ENCODE measurements at regions not wholly inside any gene's neighbourhood (a gene's known extent, or its start where the extent isn't known, plus 50 kb on each side); places are given as distances from the start of the nearest gene placed in this dataset.

DNA sequence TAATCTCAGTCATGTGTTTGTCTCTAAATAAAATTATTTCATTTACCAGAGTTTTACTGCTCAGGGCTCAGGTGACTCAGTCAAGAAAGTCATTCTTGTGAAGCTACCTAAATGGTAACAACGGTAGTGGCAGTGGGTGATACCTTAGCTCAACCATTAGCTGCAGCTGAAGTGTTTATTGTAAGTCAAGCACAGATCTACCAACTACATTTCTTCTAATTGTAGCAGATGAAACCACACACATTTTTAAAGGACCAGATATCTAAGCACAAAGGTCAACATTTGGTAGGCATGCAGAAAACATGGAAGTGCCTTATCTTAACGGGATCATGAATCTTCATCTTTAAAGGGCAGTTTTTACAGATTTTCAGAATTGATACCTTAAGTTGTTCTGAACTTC is 79.1 kb downstream of the FAT4 start:
- Histone ChIP-seq H3K27me3 (replicated peaks; ENCODE audit: control insufficient read depth, insufficient read depth, low read length) (no peaks in the 10 kb centered on the region), H3K9me3 (ENCODE audit: control insufficient read depth, low read length) (no peaks in the 10 kb centered on the region), H3K36me3 (ENCODE audit: control insufficient read depth, insufficient read depth, low read length, severe bottlenecking) (no peaks in the 10 kb centered on the region), H3K4me1 (ENCODE audit: control insufficient read depth, insufficient read depth, low read length) (peaks cover 52% of the 10 kb centered on the region), H3K9ac (ENCODE audit: low read length) (no peak overlapping the region), H3K4me3 (ENCODE audit: low read length) (no peak overlapping the region)
- DNase-seq (ENCODE audit: low read depth) = peak; percentile 11

DNA sequence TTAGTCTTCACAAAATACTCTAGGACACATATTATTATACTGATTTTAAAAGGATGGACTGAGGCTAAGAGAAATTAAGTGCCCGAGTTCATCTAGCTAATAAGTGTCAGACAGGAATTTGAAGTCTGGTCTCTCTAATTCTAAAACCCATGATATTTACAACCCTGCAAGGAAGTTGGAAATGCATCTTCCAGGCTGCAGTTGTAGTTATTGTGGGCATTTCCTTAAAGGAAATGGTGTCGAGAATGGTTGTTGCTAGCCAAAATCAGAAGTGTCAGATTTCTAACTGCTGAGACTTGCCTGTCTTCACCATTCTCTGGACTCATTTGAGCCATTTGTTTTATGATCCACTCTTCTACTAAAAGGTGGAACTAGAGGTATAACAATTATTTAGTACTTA is 82.5 kb downstream of the FAT4 start:
- no peak overlapping the region for H3K4me3 ChIP-seq (ENCODE audit: low read length)
- no peaks in the 10 kb centered on the region for H3K36me3 ChIP-seq (ENCODE audit: control insufficient read depth, insufficient read depth, low read length, severe bottlenecking)
- no peak overlapping the region for H3K9ac ChIP-seq (ENCODE audit: low read length)
- DNase-seq (ENCODE audit: low read depth) = no peak
- no peaks in the 10 kb centered on the region for H3K9me3 ChIP-seq (ENCODE audit: control insufficient read depth, low read length)
- no peaks in the 10 kb centered on the region for H3K27me3 ChIP-seq (replicated peaks; ENCODE audit: control insufficient read depth, insufficient read depth, low read length)
- peaks cover 51% of the 10 kb centered on the region for H3K4me1 ChIP-seq (ENCODE audit: control insufficient read depth, insufficient read depth, low read length)

DNA sequence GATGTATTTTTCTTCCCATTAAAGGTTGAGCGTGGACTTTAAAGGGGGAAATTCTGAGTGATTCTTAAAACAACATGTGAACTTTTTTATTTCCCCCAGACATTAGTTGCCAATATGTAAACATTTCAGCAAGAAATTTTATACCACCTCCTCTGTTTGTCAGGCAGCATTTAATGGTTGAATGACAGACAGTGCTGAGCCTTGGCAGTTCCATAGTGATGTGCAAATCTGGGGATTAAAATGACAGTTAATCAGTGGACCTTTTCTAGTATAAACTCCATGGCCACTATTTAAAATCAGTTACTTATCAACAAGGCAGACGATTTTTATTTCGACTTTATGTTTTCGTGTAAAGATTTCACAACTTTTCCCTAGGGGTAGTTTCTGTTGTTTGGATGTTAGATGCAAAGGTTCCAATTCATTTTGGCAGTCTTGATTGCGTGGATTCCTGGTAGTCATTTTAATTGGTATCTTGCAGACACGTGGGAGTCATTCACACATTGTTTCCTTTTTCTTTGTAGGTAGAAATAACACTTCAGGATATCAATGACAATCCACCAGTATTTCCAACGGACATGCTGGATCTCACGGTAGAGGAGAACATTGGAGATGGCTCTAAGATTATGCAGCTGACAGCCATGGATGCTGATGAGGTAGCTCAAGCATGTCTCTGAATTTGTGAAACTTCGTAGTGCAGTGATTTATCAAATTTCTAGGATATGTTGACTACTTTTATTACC is 83.7 kb downstream of the FAT4 start:
- Histone ChIP-seq H3K9ac (ENCODE audit: low read length) (no peak overlapping the region), H3K36me3 (ENCODE audit: control insufficient read depth, insufficient read depth, low read length, severe bottlenecking) (no peaks in the 10 kb centered on the region), H3K9me3 (ENCODE audit: control insufficient read depth, low read length) (no peaks in the 10 kb centered on the region), H3K4me1 (ENCODE audit: control insufficient read depth, insufficient read depth, low read length) (peaks cover 43% of the 10 kb centered on the region), H3K4me3 (ENCODE audit: low read length) (peak overlapping the region; percentile 61), H3K27me3 (replicated peaks; ENCODE audit: control insufficient read depth, insufficient read depth, low read length) (no peaks in the 10 kb centered on the region)
- no peak for DNase-seq (ENCODE audit: low read depth)

DNA sequence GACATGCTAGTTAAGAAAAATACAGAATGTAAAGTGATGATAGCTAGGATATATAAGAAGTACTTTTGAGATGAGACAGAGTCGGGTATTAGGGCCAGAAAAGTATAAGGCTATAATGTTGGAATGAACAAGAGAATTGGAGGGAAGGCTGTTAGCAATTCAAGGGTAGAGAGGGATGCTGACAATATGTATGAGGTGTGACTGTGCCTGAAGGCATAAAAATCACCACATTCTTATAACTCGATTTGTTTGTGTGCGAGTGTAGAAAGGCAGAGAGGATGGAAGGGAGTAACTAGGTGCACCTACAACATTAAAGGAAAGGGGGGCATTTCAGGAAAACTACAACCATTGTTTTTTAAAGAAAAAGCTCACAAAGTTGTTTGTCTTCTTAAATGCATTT is 86.0 kb downstream of the FAT4 start:
- Histone ChIP-seq H3K9me3 (ENCODE audit: control insufficient read depth, low read length) (no peaks in the 10 kb centered on the region), H3K9ac (ENCODE audit: low read length) (no peak overlapping the region), H3K4me1 (ENCODE audit: control insufficient read depth, insufficient read depth, low read length) (peaks cover 26% of the 10 kb centered on the region), H3K27me3 (replicated peaks; ENCODE audit: control insufficient read depth, insufficient read depth, low read length) (no peaks in the 10 kb centered on the region), H3K4me3 (ENCODE audit: low read length) (no peak overlapping the region), H3K36me3 (ENCODE audit: control insufficient read depth, insufficient read depth, low read length, severe bottlenecking) (peaks cover 5% of the 10 kb centered on the region)
- no peak for DNase-seq (ENCODE audit: low read depth)

DNA sequence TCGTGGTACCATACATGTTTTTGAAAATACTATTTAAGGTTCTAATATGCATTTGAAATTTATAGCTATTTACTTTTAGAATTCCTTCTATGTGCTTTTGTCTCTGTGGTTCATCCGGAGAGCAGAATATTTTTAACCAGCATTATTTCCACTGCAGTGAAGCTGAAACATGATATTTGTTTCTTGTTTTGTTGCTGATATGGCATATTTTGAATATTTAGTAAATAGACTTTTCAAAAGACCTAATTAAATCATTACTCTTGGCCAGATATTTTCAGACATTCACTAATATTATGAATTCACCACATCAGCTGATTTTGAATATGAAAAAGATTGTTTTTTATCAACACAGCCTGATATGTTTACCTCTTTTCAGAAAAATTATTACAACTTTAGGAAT is 87.0 kb downstream of the FAT4 start:
- Histone ChIP-seq H3K27me3 (replicated peaks; ENCODE audit: control insufficient read depth, insufficient read depth, low read length) (no peaks in the 10 kb centered on the region), H3K9ac (ENCODE audit: low read length) (peak overlapping the region; percentile 41), H3K9me3 (ENCODE audit: control insufficient read depth, low read length) (no peaks in the 10 kb centered on the region), H3K4me1 (ENCODE audit: control insufficient read depth, insufficient read depth, low read length) (peaks cover 26% of the 10 kb centered on the region), H3K36me3 (ENCODE audit: control insufficient read depth, insufficient read depth, low read length, severe bottlenecking) (peaks cover 6% of the 10 kb centered on the region), H3K4me3 (ENCODE audit: low read length) (peak overlapping the region; percentile 32)
- no peak for DNase-seq (ENCODE audit: low read depth)

DNA sequence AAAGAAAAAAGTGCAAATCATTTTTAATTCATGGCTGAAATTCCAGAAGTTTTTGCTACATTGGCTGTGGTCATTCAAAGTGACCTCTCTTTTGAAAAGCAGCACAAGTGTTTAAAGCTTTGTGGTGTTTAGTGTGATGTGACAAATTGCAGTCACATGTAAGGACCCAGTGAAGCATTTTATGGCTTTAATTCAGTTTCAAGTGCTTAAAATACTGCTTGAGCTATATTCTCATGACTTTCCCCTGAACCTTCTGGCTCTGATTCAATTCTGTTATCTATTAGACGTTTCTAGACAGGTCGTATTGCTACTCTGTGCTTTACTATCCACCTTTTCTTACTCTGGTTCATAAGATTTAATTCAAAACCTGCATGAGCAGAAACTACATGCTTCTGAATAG is 105.8 kb downstream of the FAT4 start:
- DNase-seq (ENCODE audit: low read depth) = no peak
- H3K4me1 ChIP-seq (ENCODE audit: control insufficient read depth, insufficient read depth, low read length) = no peaks in the 10 kb centered on the region
- H3K36me3 ChIP-seq (ENCODE audit: control insufficient read depth, insufficient read depth, low read length, severe bottlenecking) = peaks cover 55% of the 10 kb centered on the region
- no peak overlapping the region for H3K9ac ChIP-seq (ENCODE audit: low read length)
- no peaks in the 10 kb centered on the region for H3K27me3 ChIP-seq (replicated peaks; ENCODE audit: control insufficient read depth, insufficient read depth, low read length)
- H3K4me3 ChIP-seq (ENCODE audit: low read length) = no peak overlapping the region
- H3K9me3 ChIP-seq (ENCODE audit: control insufficient read depth, low read length) = no peaks in the 10 kb centered on the region

DNA sequence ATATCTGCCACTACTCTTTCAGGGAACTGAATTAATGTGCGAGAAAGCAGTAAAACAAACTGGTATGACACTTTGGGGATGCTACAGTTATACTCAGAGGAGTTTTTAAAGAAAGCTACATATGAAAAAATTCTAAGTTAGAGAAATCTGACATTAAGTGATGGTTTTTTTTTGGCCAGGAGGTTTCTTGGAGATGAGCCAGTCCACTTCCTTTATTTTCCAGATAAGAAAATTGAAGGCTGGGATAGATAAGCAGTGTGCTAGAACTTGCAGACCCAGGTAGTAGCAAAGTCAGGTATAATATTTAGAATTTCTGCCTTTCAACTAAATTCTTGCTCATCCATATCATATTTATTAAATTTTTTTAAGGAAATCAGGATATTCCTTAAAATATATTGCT is 106.8 kb downstream of the FAT4 start:
- no peak for DNase-seq (ENCODE audit: low read depth)
- no peak overlapping the region for H3K4me3 ChIP-seq (ENCODE audit: low read length)
- H3K27me3 ChIP-seq (replicated peaks; ENCODE audit: control insufficient read depth, insufficient read depth, low read length) = no peaks in the 10 kb centered on the region
- peaks cover 45% of the 10 kb centered on the region for H3K36me3 ChIP-seq (ENCODE audit: control insufficient read depth, insufficient read depth, low read length, severe bottlenecking)
- no peaks in the 10 kb centered on the region for H3K9me3 ChIP-seq (ENCODE audit: control insufficient read depth, low read length)
- no peaks in the 10 kb centered on the region for H3K4me1 ChIP-seq (ENCODE audit: control insufficient read depth, insufficient read depth, low read length)
- H3K9ac ChIP-seq (ENCODE audit: low read length) = no peak overlapping the region

DNA sequence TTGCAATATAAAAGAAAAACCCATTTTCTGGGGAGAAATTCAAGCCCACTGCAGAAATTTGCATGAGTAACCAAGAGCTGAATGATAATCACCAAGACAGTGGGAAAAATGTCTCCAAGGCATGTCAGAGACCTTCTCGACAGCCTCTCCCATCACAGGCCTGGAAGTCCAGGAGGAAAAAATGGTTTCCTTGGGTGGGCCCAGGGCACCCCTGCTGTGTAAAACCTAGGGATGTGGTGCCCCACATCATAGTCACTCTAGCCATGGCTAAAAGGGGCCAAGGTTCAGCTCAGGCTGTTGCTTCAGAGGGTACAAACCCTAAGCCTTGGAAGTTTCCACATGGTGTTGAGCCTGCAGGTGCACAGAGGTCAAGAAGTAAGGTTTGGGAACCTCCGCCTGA is 108.4 kb downstream of the FAT4 start:
- Histone ChIP-seq H3K4me3 (ENCODE audit: low read length) (no peak overlapping the region), H3K9ac (ENCODE audit: low read length) (no peak overlapping the region), H3K9me3 (ENCODE audit: control insufficient read depth, low read length) (no peaks in the 10 kb centered on the region), H3K36me3 (ENCODE audit: control insufficient read depth, insufficient read depth, low read length, severe bottlenecking) (peaks cover 31% of the 10 kb centered on the region), H3K4me1 (ENCODE audit: control insufficient read depth, insufficient read depth, low read length) (no peaks in the 10 kb centered on the region), H3K27me3 (replicated peaks; ENCODE audit: control insufficient read depth, insufficient read depth, low read length) (no peaks in the 10 kb centered on the region)
- DNase-seq (ENCODE audit: low read depth) = no peak

DNA sequence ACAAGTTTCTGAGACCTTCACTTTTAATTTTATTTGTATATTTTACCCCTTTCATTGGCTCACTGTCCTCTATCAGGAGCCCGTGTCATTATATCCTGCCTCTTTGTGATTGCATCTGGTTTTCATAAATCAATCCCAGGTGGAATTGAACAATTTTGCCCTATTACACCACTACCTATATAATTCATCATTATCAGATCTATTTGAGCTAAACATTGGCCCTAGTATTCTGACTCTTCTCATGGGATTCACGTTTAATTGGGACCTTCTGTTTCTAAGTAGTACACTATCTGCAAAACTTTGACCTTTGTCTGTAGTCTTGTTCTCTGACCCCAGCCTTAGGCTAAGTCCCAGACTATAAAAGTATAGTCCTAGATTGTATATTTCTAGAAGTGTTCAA is 114.1 kb downstream of the FAT4 start:
- Histone ChIP-seq H3K27me3 (replicated peaks; ENCODE audit: control insufficient read depth, insufficient read depth, low read length) (no peaks in the 10 kb centered on the region), H3K4me3 (ENCODE audit: low read length) (no peak overlapping the region), H3K9ac (ENCODE audit: low read length) (no peak overlapping the region), H3K4me1 (ENCODE audit: control insufficient read depth, insufficient read depth, low read length) (peaks cover 20% of the 10 kb centered on the region), H3K9me3 (ENCODE audit: control insufficient read depth, low read length) (no peaks in the 10 kb centered on the region), H3K36me3 (ENCODE audit: control insufficient read depth, insufficient read depth, low read length, severe bottlenecking) (peaks cover 19% of the 10 kb centered on the region)
- no peak for DNase-seq (ENCODE audit: low read depth)

DNA sequence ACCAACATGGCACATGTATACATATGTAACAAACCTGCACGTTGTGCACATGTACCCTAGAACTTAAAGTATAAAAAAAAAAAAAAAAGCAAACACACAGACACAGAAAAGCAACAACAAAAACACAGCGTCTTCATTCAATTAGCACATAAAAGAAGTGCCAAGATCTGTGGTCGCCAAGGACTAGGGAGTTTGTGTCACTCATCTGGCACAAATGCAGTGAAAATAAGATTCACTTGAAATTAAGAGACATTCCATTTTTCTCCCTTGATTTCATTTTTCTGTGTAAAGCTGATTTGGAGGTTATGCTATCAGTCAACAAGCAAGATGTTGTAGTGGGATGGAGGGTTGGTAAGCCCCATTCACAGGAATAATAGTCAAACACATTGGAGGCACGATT is 115.3 kb downstream of the FAT4 start:
- H3K9me3 ChIP-seq (ENCODE audit: control insufficient read depth, low read length) = no peaks in the 10 kb centered on the region
- H3K27me3 ChIP-seq (replicated peaks; ENCODE audit: control insufficient read depth, insufficient read depth, low read length) = no peaks in the 10 kb centered on the region
- H3K9ac ChIP-seq (ENCODE audit: low read length) = no peak overlapping the region
- no peak overlapping the region for H3K4me3 ChIP-seq (ENCODE audit: low read length)
- H3K36me3 ChIP-seq (ENCODE audit: control insufficient read depth, insufficient read depth, low read length, severe bottlenecking) = peaks cover 17% of the 10 kb centered on the region
- H3K4me1 ChIP-seq (ENCODE audit: control insufficient read depth, insufficient read depth, low read length) = peaks cover 29% of the 10 kb centered on the region
- no peak for DNase-seq (ENCODE audit: low read depth)

DNA sequence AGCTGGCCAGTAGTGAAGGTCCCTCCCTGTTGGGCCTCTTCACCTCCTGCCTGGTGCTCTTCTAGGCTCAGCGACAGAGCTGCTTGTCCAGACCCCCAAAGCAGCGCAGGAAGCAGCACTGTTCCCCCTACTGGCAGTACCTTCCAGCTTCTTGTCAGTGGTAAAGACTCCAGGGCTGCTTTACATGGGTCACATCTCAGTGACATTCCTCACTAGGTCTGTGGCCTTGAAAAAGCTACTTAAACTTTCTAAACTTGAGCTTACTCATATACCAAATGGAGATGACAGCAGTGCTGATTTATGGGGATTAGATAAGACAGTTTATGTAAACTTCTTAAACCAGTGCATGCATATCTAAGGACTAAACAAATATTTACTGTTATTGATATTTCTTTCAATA is 117.3 kb downstream of the FAT4 start:
- H3K36me3 ChIP-seq (ENCODE audit: control insufficient read depth, insufficient read depth, low read length, severe bottlenecking) = peaks cover 28% of the 10 kb centered on the region
- H3K9me3 ChIP-seq (ENCODE audit: control insufficient read depth, low read length) = no peaks in the 10 kb centered on the region
- H3K27me3 ChIP-seq (replicated peaks; ENCODE audit: control insufficient read depth, insufficient read depth, low read length) = no peaks in the 10 kb centered on the region
- peaks cover 29% of the 10 kb centered on the region for H3K4me1 ChIP-seq (ENCODE audit: control insufficient read depth, insufficient read depth, low read length)
- DNase-seq (ENCODE audit: low read depth) = peak; percentile 16
- no peak overlapping the region for H3K9ac ChIP-seq (ENCODE audit: low read length)
- H3K4me3 ChIP-seq (ENCODE audit: low read length) = no peak overlapping the region

DNA sequence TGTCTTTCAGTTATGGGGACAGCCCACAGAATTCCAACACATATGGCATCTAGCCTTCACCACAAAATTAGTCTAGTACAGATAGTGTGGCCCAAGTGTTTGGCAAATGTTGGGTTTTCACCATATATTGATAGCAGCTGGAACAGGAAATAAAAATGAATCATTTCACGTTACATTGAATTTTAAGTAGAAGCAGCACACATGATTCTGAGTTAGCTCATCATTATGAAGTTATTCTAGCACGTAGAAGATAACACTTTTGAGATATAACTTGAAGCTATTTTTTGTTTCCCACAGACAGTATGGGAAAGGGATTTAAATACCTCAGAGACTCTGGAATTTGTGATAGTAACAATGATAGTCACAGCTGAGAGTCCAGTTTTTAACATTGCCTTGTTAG is 118.7 kb downstream of the FAT4 start:
- DNase-seq (ENCODE audit: low read depth) = peak; percentile 52
- H3K4me3 ChIP-seq (ENCODE audit: low read length) = no peak overlapping the region

More for the DNA sequence above, 118.7 kb downstream of the FAT4 start:
- H3K9ac ChIP-seq (ENCODE audit: low read length) = no peak overlapping the region
- H3K9me3 ChIP-seq (ENCODE audit: control insufficient read depth, low read length) = no peaks in the 10 kb centered on the region
- H3K36me3 ChIP-seq (ENCODE audit: control insufficient read depth, insufficient read depth, low read length, severe bottlenecking) = peaks cover 30% of the 10 kb centered on the region
- peaks cover 29% of the 10 kb centered on the region for H3K4me1 ChIP-seq (ENCODE audit: control insufficient read depth, insufficient read depth, low read length)
- no peaks in the 10 kb centered on the region for H3K27me3 ChIP-seq (replicated peaks; ENCODE audit: control insufficient read depth, insufficient read depth, low read length)

All from adipocyte (in vitro differentiated cells).